Activated CD4-positive, alpha-beta memory T cell treated with anti-CD3 and anti-CD28 coated beads, Interleukin-2, amount 10 ng/mL, durations not matched to agents 7 days and 5 days (primary cell): ENCODE measurements at regions not wholly inside any gene's neighbourhood (a gene's known extent, or its start where the extent isn't known, plus 50 kb on each side); places are given as distances from the start of the nearest gene placed in this dataset.

Experiments used
- CTCF ChIA-PET: fragments of 350-600 bp; sonication (Branson Sonifier 250); formaldehyde crosslinking; loops from one replicate; lab custom pipeline; 2021; ENCODE audit warnings: antibody characterized with exemption, inconsistent platforms; lab: Charles Lee
- POLR2A ChIA-PET: fragments of 350-600 bp; sonication (Branson Sonifier 250); formaldehyde crosslinking; loops from one replicate; lab custom pipeline; 2021; ENCODE audit warnings: antibody characterized with exemption; lab: Charles Lee
- DNase-seq: peaks from one replicate; pipeline ENCODE4 v3.0.0-alpha.2; 2020
- H3K27ac Mint-ChIP-seq: one replicate; pipeline ENCODE4 v1.8.0; 2021; ENCODE audit warnings: mild to moderate bottlenecking, mixed read lengths
- H3K27me3 Mint-ChIP-seq: one replicate; pipeline ENCODE4 v1.8.0; 2021; ENCODE audit warnings: mixed read lengths
- H3K36me3 Mint-ChIP-seq: one replicate; pipeline ENCODE4 v1.8.0; 2021; ENCODE audit warnings: low read depth, mixed read lengths
- H3K4me1 Mint-ChIP-seq: one replicate; pipeline ENCODE4 v1.8.0; 2021; ENCODE audit warnings: mixed read lengths
- H3K4me3 Mint-ChIP-seq: one replicate; pipeline ENCODE4 v1.8.0; 2021; ENCODE audit warnings: mild to moderate bottlenecking, mixed read lengths
- H3K9me3 Mint-ChIP-seq: one replicate; pipeline ENCODE4 v1.8.0; 2021; ENCODE audit warnings: mixed read lengths

DNA sequence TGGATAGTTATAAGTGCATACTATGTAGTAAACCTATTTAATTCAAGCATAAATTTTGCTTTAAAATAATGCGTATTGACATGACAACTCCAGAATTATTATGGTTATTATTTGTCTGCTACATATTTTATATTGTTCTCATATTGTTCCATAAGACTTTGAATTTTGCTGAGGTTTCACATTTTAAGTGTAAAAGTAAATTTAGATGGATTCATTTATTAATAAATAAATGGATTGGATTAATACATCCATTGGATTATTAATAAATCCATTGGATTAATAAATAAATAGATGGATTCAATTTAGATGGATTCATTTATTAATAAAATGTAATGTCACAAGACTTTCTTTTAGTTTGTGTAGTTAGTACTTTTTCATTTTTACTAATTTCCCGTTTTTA is 1768.0 kb upstream of the PCDH10 start:
- Mint-ChIP-seq H3K9me3 (peaks cover 10% of the 10 kb centered on the region), H3K4me3 (no peak overlapping the region), H3K36me3 (no peaks in the 10 kb centered on the region), H3K27ac (no peak overlapping the region), H3K4me1 (no peaks in the 10 kb centered on the region), H3K27me3 (no peaks in the 10 kb centered on the region)
- POLR2A ChIA-PET, result no interaction called here
- CTCF ChIA-PET, result no interaction called here
- no peak for DNase-seq

DNA sequence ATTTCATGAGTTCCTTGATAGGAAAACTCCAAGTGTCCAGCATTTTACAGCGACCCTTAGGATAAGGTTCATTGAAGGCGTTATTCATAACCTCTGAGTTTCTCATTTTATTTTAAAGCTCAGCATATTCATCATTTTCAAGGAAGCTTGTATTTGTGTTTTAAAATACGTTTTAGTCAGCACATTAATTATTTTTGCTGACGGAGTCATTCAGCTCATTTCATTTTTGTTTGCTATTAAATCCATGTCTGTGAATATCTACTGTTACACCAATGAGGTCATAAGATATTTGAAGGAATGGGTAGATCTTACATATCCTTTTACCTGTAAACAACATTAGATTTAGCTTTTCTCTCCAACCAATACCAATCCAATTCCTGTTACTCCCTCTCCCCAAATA is 1766.3 kb upstream of the PCDH10 start:
- Mint-ChIP-seq H3K9me3 (peaks cover 13% of the 10 kb centered on the region), H3K27ac (no peak overlapping the region), H3K4me3 (no peak overlapping the region), H3K36me3 (no peaks in the 10 kb centered on the region), H3K27me3 (no peaks in the 10 kb centered on the region), H3K4me1 (no peaks in the 10 kb centered on the region)
- DNase-seq, result no peak
- ChIA-PET CTCF (no interaction called here), POLR2A (no interaction called here)

DNA sequence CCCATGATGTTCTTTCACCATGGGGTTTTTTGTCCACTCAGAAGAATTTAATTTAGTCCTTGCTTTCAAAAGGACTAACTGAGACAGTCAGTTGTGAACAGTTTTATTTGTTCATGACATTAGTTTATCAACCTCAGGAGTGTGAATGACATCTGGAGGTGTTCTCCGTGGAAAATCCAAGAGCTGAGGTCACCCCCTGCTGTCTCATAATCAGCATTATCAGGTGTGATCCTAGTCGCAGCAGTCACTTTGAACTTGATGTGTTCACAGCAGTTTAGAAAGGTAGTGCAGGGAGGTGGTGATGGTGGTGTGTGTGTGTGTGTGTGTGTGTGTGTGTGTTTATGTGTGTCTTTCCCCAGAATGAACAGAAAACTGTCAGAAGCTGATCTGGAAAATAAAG is 1760.8 kb upstream of the PCDH10 start:
- Mint-ChIP-seq H3K4me3 (no peak overlapping the region), H3K4me1 (no peaks in the 10 kb centered on the region), H3K9me3 (peaks cover 5% of the 10 kb centered on the region), H3K27ac (no peak overlapping the region), H3K36me3 (no peaks in the 10 kb centered on the region), H3K27me3 (no peaks in the 10 kb centered on the region)
- CTCF ChIA-PET, result no interaction called here
- POLR2A ChIA-PET, result no interaction called here
- DNase-seq, result no peak

DNA sequence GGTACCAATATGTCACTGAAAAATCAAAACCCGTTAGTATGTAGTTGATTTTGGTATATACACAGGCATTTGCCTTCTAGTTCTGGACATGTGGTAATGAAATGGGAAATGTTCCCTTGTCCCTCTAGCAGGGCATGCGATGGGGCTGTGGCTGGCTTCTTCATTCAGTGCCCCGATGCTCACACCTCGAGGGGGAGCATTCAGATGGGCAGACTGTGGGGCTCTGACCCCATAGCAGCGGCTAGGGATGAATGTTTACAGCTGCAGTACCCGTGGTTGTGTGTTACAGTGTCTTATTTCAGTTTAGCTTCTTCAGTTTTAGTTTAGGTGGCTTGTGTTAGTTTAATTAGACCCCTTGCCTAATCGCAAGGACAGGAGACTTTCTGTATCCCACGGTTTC is 1741.0 kb upstream of the PCDH10 start:
- Mint-ChIP-seq H3K4me1 (no peaks in the 10 kb centered on the region), H3K9me3 (peaks cover 11% of the 10 kb centered on the region), H3K27ac (no peak overlapping the region), H3K27me3 (no peaks in the 10 kb centered on the region), H3K36me3 (no peaks in the 10 kb centered on the region), H3K4me3 (no peak overlapping the region)
- ChIA-PET POLR2A (no interaction called here), CTCF (no interaction called here)
- no peak for DNase-seq

- no peak for DNase-seq
- no peaks in the 10 kb centered on the region for H3K27me3 Mint-ChIP-seq
- H3K4me1 Mint-ChIP-seq, result no peaks in the 10 kb centered on the region
- H3K36me3 Mint-ChIP-seq, result no peaks in the 10 kb centered on the region
- ChIA-PET CTCF (no interaction called here), POLR2A (no interaction called here)
- H3K4me3 Mint-ChIP-seq, result no peak overlapping the region
- no peak overlapping the region for H3K27ac Mint-ChIP-seq
- peaks cover 7% of the 10 kb centered on the region for H3K9me3 Mint-ChIP-seq
Observed at GRCh38 chr4:131411393-131411792, 1737.7 kb upstream of the PCDH10 start.

DNA sequence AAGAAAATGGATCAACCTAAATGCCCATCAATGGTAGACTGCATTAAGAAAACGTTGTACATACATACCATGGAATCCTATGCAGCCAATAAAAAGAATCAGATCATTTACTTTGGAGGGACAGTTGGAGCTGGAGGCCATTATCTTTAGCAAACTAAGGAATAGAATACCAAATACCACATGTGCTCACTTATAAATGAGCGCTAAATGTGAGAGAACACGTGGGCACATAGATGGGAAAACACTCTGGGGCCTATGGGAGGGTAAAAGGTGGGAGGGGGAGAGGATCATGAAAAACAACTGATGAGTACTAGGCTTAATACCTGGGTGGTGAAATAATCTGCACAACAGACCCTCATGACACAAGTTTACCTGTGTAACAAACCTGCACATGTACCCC is 1729.9 kb upstream of the PCDH10 start:
- H3K27me3 Mint-ChIP-seq, result no peaks in the 10 kb centered on the region
- H3K4me1 Mint-ChIP-seq, result no peaks in the 10 kb centered on the region
- ChIA-PET POLR2A (no interaction called here), CTCF (no interaction called here)
- no peak overlapping the region for H3K4me3 Mint-ChIP-seq
- no peak overlapping the region for H3K27ac Mint-ChIP-seq
- DNase-seq, result no peak
- H3K36me3 Mint-ChIP-seq, result no peaks in the 10 kb centered on the region
- peaks cover 7% of the 10 kb centered on the region for H3K9me3 Mint-ChIP-seq

DNA sequence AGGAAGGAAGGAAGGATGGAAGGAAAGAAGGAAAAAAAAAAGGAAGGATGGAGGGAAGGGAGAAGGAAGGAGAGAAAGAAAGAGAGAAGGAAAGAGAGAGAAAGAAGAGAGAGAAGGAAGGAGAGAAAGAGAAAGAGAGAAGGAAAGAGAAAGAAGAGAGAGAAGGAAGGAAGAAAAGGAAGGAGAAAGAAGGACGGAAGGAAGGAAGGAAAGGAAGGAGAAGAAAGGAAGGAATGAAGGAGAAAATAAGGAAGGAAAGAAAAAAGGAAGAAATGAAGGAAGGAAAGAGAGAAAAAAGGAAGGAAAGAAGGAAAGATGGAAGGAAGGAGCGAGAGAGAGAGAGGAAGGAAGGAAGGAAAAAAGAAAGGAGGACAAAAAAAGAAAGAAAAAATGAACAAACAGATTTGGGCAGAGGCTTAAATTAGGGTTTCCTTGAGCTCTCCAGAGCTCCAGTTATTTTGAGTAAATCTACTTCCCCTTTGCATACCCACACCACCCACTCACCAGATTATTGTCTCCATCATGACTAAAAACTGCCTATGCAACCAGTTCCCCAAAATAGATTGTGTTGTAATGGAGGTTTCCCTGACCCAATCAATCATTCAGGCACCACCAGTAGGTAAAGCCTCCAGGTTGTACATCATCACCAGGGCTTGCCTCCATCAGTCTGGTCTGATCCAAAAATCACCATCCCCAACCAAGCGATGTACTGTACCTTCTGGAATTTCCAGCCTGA is 1722.9 kb upstream of the PCDH10 start:
- ChIA-PET CTCF (no interaction called here), POLR2A (no interaction called here)
- no peak for DNase-seq
- no peaks in the 10 kb centered on the region for H3K27me3 Mint-ChIP-seq
- H3K36me3 Mint-ChIP-seq, result no peaks in the 10 kb centered on the region
- peaks cover 17% of the 10 kb centered on the region for H3K9me3 Mint-ChIP-seq
- H3K4me3 Mint-ChIP-seq, result no peak overlapping the region
- no peak overlapping the region for H3K27ac Mint-ChIP-seq
- no peaks in the 10 kb centered on the region for H3K4me1 Mint-ChIP-seq

- Mint-ChIP-seq H3K27ac (no peak overlapping the region), H3K27me3 (no peaks in the 10 kb centered on the region), H3K9me3 (peaks cover 12% of the 10 kb centered on the region), H3K4me3 (no peak overlapping the region), H3K4me1 (no peaks in the 10 kb centered on the region), H3K36me3 (no peaks in the 10 kb centered on the region)
- ChIA-PET POLR2A (no interaction called here), CTCF (no interaction called here)
- DNase-seq, result no peak
Observed at GRCh38 chr4:131427000-131427399, 1722.1 kb upstream of the PCDH10 start.

DNA sequence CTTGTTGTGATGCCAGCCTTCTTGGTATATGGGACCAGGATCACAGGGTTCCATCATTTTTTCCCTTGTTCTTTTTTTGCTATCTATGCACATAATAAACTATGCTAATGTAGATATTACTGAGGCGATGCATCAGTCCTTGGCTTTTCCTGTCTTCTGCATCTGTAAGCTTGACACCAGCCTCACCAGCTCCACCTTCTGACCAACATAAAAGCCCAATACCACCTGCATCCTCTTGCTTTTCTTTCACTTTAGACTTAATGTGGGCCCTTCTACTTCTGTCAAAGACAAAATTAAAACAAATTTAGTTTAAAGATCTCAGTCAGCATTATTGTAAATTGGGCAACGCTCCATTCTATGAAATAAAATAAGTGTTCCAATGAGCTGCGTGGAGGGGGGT is 1718.8 kb upstream of the PCDH10 start:
- POLR2A ChIA-PET, result no interaction called here
- Mint-ChIP-seq H3K36me3 (no peaks in the 10 kb centered on the region), H3K9me3 (peaks cover 18% of the 10 kb centered on the region), H3K4me1 (no peaks in the 10 kb centered on the region), H3K27ac (no peak overlapping the region), H3K27me3 (no peaks in the 10 kb centered on the region), H3K4me3 (no peak overlapping the region)
- CTCF ChIA-PET, result no interaction called here
- no peak for DNase-seq

- Mint-ChIP-seq H3K27me3 (no peaks in the 10 kb centered on the region), H3K4me1 (no peaks in the 10 kb centered on the region), H3K9me3 (peaks cover 5% of the 10 kb centered on the region), H3K27ac (no peak overlapping the region), H3K36me3 (no peaks in the 10 kb centered on the region), H3K4me3 (no peak overlapping the region)
- DNase-seq, result no peak
- CTCF ChIA-PET, result no interaction called here
- POLR2A ChIA-PET, result no interaction called here
Observed at GRCh38 chr4:131441004-131441688, 1707.9 kb upstream of the PCDH10 start.

DNA sequence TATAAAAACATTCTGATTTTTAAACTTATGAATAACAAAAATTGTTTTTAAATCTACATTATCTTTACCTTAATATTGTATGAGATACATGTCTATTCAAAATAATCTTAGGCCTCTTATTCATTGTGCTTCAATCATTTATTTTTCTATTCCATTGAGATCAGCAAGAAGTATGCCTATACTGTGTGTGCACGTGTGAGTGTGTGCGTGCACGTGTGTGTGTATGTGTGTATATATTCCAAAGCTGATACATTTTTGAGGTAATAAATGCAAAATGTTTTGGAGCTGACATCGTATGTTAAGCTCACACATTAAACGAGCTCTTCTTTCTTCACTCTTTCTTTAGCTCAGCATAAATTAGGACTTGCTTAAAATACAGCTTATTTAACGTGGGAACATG is 1701.2 kb upstream of the PCDH10 start:
- ChIA-PET POLR2A (no interaction called here), CTCF (interaction anchor here (0.6 kb wide), 1 partner anchor 615 kb away, joined by 3 read pairs; no protein-coding TSS in a partner anchor)
- Mint-ChIP-seq H3K27me3 (no peaks in the 10 kb centered on the region), H3K4me1 (no peaks in the 10 kb centered on the region), H3K4me3 (no peak overlapping the region), H3K9me3 (peaks cover 2% of the 10 kb centered on the region), H3K36me3 (no peaks in the 10 kb centered on the region), H3K27ac (no peak overlapping the region)
- no peak for DNase-seq

GRCh38 chr4:131450572-131451209 is 1698.4 kb upstream of the PCDH10 start:
- Mint-ChIP-seq H3K36me3 (no peaks in the 10 kb centered on the region), H3K27me3 (no peaks in the 10 kb centered on the region)
- CTCF ChIA-PET, result no interaction called here

GRCh38 chr4:131459430-131460101 is 1689.5 kb upstream of the PCDH10 start:
- Mint-ChIP-seq H3K4me1 (no peaks in the 10 kb centered on the region), H3K27ac (no peak overlapping the region), H3K9me3 (no peaks in the 10 kb centered on the region), H3K4me3 (no peak overlapping the region), H3K36me3 (no peaks in the 10 kb centered on the region), H3K27me3 (no peaks in the 10 kb centered on the region)
- CTCF ChIA-PET, result no interaction called here
- no peak for DNase-seq
- POLR2A ChIA-PET, result no interaction called here

More at GRCh38 chr4:131450572-131451209, 1698.4 kb upstream of the PCDH10 start:
- POLR2A ChIA-PET, result no interaction called here
- H3K9me3 Mint-ChIP-seq, result peaks cover 2% of the 10 kb centered on the region
- no peak overlapping the region for H3K27ac Mint-ChIP-seq
- no peaks in the 10 kb centered on the region for H3K4me1 Mint-ChIP-seq
- H3K4me3 Mint-ChIP-seq, result no peak overlapping the region
- DNase-seq, result no peak
